ENCODE measurements at regions not wholly inside any gene's neighbourhood (a gene's known extent, or its start where the extent isn't known, plus 50 kb on each side); places are given as distances from the start of the nearest gene placed in this dataset.
"Not testable (repeated sequence)": the region's sequence is repeated elsewhere in the genome, so short reads cannot be mapped to it uniquely, and the experiment has no call there.

GRCh38 chr22:48827904-48828555, 999.6 kb downstream of the BRD1 start:
- DNase-seq, result no peak

GRCh38 chr22:48827268-48827846, 1000.3 kb downstream of the BRD1 start:
- no peak for DNase-seq

- DNase-seq, result no peak
These were observed 1001.1 kb downstream of the BRD1 start for GRCh38 chr22:48826546-48826945.

- no peak for DNase-seq
These were observed 1001.7 kb downstream of the BRD1 start for GRCh38 chr22:48825802-48826520.

GRCh38 chr22:48824712-48825651, 1002.7 kb downstream of the BRD1 start:
- DNase-seq, result peak; percentile 13

- DNase-seq, result no peak
These were observed 1003.7 kb downstream of the BRD1 start for GRCh38 chr22:48823941-48824340.

GRCh38 chr22:48822278-48823233, 1005.1 kb downstream of the BRD1 start:
- DNase-seq, result no peak

- no peak for DNase-seq
These were observed 1005.9 kb downstream of the BRD1 start for GRCh38 chr22:48821727-48822126.

GRCh38 chr22:48821346-48821690, 1006.4 kb downstream of the BRD1 start:
- DNase-seq, result no peak

- no peak for DNase-seq
These were observed 1007.0 kb downstream of the BRD1 start for GRCh38 chr22:48820481-48821345.

- DNase-seq, result no peak
These were observed 1007.7 kb downstream of the BRD1 start for GRCh38 chr22:48819961-48820360.

GRCh38 chr22:48819232-48819631, 1008.4 kb downstream of the BRD1 start:
- no peak for DNase-seq

GRCh38 chr22:48817491-48817890, 1010.2 kb downstream of the BRD1 start:
- not testable (repeated sequence) for DNase-seq

- DNase-seq, result no peak
These were observed 1015.8 kb downstream of the BRD1 start for GRCh38 chr22:48811885-48812284.

GRCh38 chr22:48808038-48808960, 1019.4 kb downstream of the BRD1 start:
- no peak for DNase-seq

GRCh38 chr22:48807155-48807554, 1020.5 kb downstream of the BRD1 start:
- no peak for DNase-seq

GRCh38 chr22:48806227-48806781, 1021.4 kb downstream of the BRD1 start:
- DNase-seq, result no peak

GRCh38 chr22:48805516-48805915, 1022.2 kb downstream of the BRD1 start:
- DNase-seq, result no peak

- no peak for DNase-seq
These were observed 1022.8 kb downstream of the BRD1 start for GRCh38 chr22:48804811-48805301.

Data from hematopoietic multipotent progenitor cell treated with erythropoietin and hydrocortisone succinate and interleukin-3 and kit ligand, for 4 days (in vitro differentiated cells).